ENCODE measurements at regions not wholly inside any gene's neighbourhood (a gene's known extent, or its start where the extent isn't known, plus 50 kb on each side); places are given as distances from the start of the nearest gene placed in this dataset.

GRCh38 chr3:127454051-127454450 lies 136.5 kb downstream of the TPRA1 start:
- H3K36me3 ChIP-seq: no peaks in the 10 kb centered on the region
- no peaks in the 10 kb centered on the region for H3K9me3 ChIP-seq
- peaks cover 13 to 24% (median 20%) of the 10 kb centered on the region in 6 donors for H3K4me1 ChIP-seq
- 82 to 100% (median 94%) methylated on average over 1 of the region's 1 CpG for WGBS, 5 donors
- H3K4me3 ChIP-seq: no peak overlapping the region
- TF ChIP-seq CTCF (IDR thresholded peaks at IDR 0.05 in 8 of 11, conservative IDR thresholded peaks at IDR 0.05 in 3 of 11) (no peak), POLR2AphosphoS5 (IDR thresholded peaks at IDR 0.05) (no peak), POLR2A (IDR thresholded peaks at IDR 0.05) (no peak)
- H3K27ac ChIP-seq: no peak overlapping the region
- DNase-seq: peak; percentile 63
- intact Hi-C loops (cut with DNase I; ENCODE audit: low total_unique reads): loop anchor here (5.0 kb wide), 1 partner anchor 702 kb away; no protein-coding TSS in a partner anchor
- H3K27me3 ChIP-seq (replicated peaks in 1 of 7): peaks cover 0 to 77% (median 51%) of the 10 kb centered on the region in 7 donors

- H3K27me3 ChIP-seq (replicated peaks in 1 of 7): peaks cover 0 to 69% (median 35%) of the 10 kb centered on the region in 7 donors
These were observed 138.2 kb downstream of the TPRA1 start for GRCh38 chr3:127452321-127452821.

GRCh38 chr3:127451321-127451720 lies 139.2 kb downstream of the TPRA1 start:
- no peaks in the 10 kb centered on the region for H3K36me3 ChIP-seq
- H3K4me1 ChIP-seq: peaks cover 7 to 14% (median 12%) of the 10 kb centered on the region in 6 donors
- H3K4me3 ChIP-seq: no peak overlapping the region
- H3K27me3 ChIP-seq (replicated peaks in 1 of 7): peaks cover 0 to 59% (median 25%) of the 10 kb centered on the region in 7 donors
- H3K9me3 ChIP-seq: no peaks in the 10 kb centered on the region
- 72 to 90% (median 79%) methylated on average over 4 of the region's 4 CpGs for WGBS, 5 donors
- peak; percentile 27 for DNase-seq
- H3K27ac ChIP-seq: no peak overlapping the region
- intact Hi-C loops (cut with DNase I; ENCODE audit: low total_unique reads): loop anchor here (5.0 kb wide), 1 partner anchor 699 kb away; no protein-coding TSS in a partner anchor
- TF ChIP-seq CTCF (IDR thresholded peaks at IDR 0.05 in 8 of 11, conservative IDR thresholded peaks at IDR 0.05 in 3 of 11) (no peak), POLR2AphosphoS5 (IDR thresholded peaks at IDR 0.05) (no peak), POLR2A (IDR thresholded peaks at IDR 0.05) (no peak)

More at GRCh38 chr3:127452321-127452821, 138.2 kb downstream of the TPRA1 start:
- Histone ChIP-seq H3K36me3 (no peaks in the 10 kb centered on the region), H3K4me3 (no peak overlapping the region), H3K9me3 (no peaks in the 10 kb centered on the region), H3K27ac (no peak overlapping the region), H3K4me1 (peaks cover 13 to 24% (median 20%) of the 10 kb centered on the region in 6 donors)
- intact Hi-C loops (cut with DNase I; ENCODE audit: low total_unique reads): loop anchor here (5.0 kb wide), 1 partner anchor 700 kb away; no protein-coding TSS in a partner anchor
- no peak for TF ChIP-seq CTCF (IDR thresholded peaks at IDR 0.05 in 8 of 11, conservative IDR thresholded peaks at IDR 0.05 in 3 of 11)
- no peak for TF ChIP-seq POLR2A (IDR thresholded peaks at IDR 0.05)
- no peak for TF ChIP-seq POLR2AphosphoS5 (IDR thresholded peaks at IDR 0.05)
- WGBS, 5 donors: 72 to 91% (median 78%) methylated on average over 6 to 7 of the region's 7 CpGs
- DNase-seq: peak; percentile 55

GRCh38 chr3:127450331-127450730 lies 140.2 kb downstream of the TPRA1 start:
- H3K9me3 ChIP-seq: no peaks in the 10 kb centered on the region
- WGBS, 5 donors: 82 to 85% (median 83%) methylated on average over 8 of the region's 8 CpGs
- no peak overlapping the region for H3K4me3 ChIP-seq
- intact Hi-C loops (cut with DNase I; ENCODE audit: low total_unique reads): loop anchor here (5.0 kb wide), 1 partner anchor 698 kb away; no protein-coding TSS in a partner anchor
- no peak for TF ChIP-seq CTCF (IDR thresholded peaks at IDR 0.05 in 8 of 11, conservative IDR thresholded peaks at IDR 0.05 in 3 of 11)
- TF ChIP-seq POLR2AphosphoS5 (IDR thresholded peaks at IDR 0.05): no peak
- TF ChIP-seq POLR2A (IDR thresholded peaks at IDR 0.05): no peak
- peak; percentile 57 for DNase-seq
- peaks cover under 1 to 4% (median 2%) of the 10 kb centered on the region in 6 donors for H3K4me1 ChIP-seq
- H3K27ac ChIP-seq: no peak overlapping the region
- peaks cover 0 to 58% (median 15%) of the 10 kb centered on the region in 7 donors for H3K27me3 ChIP-seq (replicated peaks in 1 of 7)
- H3K36me3 ChIP-seq: no peaks in the 10 kb centered on the region
